ENCODE measurements at regions not wholly inside any gene's neighbourhood (a gene's known extent, or its start where the extent isn't known, plus 50 kb on each side); places are given as distances from the start of the nearest gene placed in this dataset.
"Not testable (repeated sequence)": the region's sequence is repeated elsewhere in the genome, so short reads cannot be mapped to it uniquely, and the experiment has no call there.

DNA sequence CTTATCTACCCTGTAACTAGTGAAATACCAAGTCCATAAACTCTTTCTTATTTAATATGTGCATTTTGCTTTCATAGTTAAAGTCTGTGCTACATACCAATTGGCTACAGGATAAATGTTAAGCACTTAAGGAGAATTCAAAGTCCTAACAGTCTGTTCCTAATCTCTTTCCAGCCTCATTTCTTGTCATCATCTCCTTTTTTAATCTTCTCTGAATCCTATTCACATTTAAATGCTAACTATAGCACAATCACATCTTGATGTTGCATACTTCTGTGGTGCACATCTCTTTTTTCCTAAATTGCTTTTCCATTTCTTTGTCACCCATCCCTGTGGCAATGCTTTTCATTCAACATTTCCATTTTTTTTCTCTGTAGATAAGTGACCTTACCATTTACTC lies 996.1 kb upstream of the TYRP1 start:
- Histone ChIP-seq H3K79me2 (ENCODE audit: low read depth) (no peaks in the 10 kb centered on the region), H3K4me3 (no peak overlapping the region), H2AFZ (no peak overlapping the region), H3K4me1 (replicated peaks; ENCODE audit: insufficient read depth) (no peaks in the 10 kb centered on the region), H4K20me1 (ENCODE audit: insufficient read depth) (no peaks in the 10 kb centered on the region), H3K4me2 (no peak overlapping the region), H3K27me3 (ENCODE audit: insufficient read depth, low read depth) (no peaks in the 10 kb centered on the region), H3K9me2 (ENCODE audit: insufficient read depth) (no peaks in the 10 kb centered on the region), H3K36me3 (ENCODE audit: low read depth) (no peaks in the 10 kb centered on the region), H3K9me3 (ENCODE audit: insufficient read depth, low read depth) (no peaks in the 10 kb centered on the region), H3K27ac (no peak overlapping the region), H3F3A (ENCODE audit: insufficient read depth, low read depth) (no peaks in the 10 kb centered on the region)
- TF ChIP-seq, protein P1, sequence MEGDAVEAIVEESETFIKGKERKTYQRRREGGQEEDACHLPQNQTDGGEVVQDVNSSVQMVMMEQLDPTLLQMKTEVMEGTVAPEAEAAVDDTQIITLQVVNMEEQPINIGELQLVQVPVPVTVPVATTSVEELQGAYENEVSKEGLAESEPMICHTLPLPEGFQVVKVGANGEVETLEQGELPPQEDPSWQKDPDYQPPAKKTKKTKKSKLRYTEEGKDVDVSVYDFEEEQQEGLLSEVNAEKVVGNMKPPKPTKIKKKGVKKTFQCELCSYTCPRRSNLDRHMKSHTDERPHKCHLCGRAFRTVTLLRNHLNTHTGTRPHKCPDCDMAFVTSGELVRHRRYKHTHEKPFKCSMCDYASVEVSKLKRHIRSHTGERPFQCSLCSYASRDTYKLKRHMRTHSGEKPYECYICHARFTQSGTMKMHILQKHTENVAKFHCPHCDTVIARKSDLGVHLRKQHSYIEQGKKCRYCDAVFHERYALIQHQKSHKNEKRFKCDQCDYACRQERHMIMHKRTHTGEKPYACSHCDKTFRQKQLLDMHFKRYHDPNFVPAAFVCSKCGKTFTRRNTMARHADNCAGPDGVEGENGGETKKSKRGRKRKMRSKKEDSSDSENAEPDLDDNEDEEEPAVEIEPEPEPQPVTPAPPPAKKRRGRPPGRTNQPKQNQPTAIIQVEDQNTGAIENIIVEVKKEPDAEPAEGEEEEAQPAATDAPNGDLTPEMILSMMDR (conservative IDR thresholded peaks at IDR 0.05) = no peak
- no peak for TF ChIP-seq EZH2 (IDR thresholded peaks at IDR 0.05; ENCODE audit: low read depth)
- BruUV-seq (replicated peaks) = no TSS peak
- no peak for DNase-seq
- intact Hi-C loops (cut with micrococcal nuclease; ENCODE audit: unreplicated experiment) = no loop called here
- POLR2A ChIA-PET (ENCODE audit: unreplicated experiment) = no interaction called here
- CTCF ChIA-PET = no interaction called here

DNA sequence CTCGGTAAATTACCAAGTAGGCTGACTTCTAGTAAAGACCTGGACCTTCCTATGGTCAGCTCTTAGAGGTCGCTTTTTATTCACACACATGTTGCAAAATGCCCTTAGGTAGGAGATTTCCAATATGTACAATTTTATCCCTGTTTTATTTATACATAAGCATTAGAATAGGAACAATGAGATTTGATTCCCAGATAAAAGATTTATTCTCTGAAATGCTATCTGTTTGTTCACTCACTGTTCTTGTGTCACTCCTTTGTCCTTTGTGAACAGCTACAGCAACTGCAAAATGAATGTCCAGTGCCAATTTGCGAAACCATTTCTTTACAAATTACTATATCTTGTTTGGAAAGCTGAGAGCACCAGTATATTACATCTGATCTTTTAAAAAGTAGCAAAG lies 991.5 kb upstream of the TYRP1 start:
- no peak overlapping the region for H3K27ac ChIP-seq
- no peak overlapping the region for H3K4me3 ChIP-seq
- H3K27me3 ChIP-seq (ENCODE audit: insufficient read depth, low read depth) = no peaks in the 10 kb centered on the region
- no peak overlapping the region for H3K4me2 ChIP-seq
- no peaks in the 10 kb centered on the region for H3K79me2 ChIP-seq (ENCODE audit: low read depth)
- intact Hi-C loops (cut with micrococcal nuclease; ENCODE audit: unreplicated experiment) = no loop called here
- H3K9me2 ChIP-seq (ENCODE audit: insufficient read depth) = no peaks in the 10 kb centered on the region
- H4K20me1 ChIP-seq (ENCODE audit: insufficient read depth) = no peaks in the 10 kb centered on the region
- no peaks in the 10 kb centered on the region for H3K9me3 ChIP-seq (ENCODE audit: insufficient read depth, low read depth)
- DNase-seq = no peak
- H3K4me1 ChIP-seq (replicated peaks; ENCODE audit: insufficient read depth) = no peaks in the 10 kb centered on the region
- TF ChIP-seq, protein P1 (conservative IDR thresholded peaks at IDR 0.05) = no peak
- no peak for TF ChIP-seq EZH2 (IDR thresholded peaks at IDR 0.05; ENCODE audit: low read depth)
- no peak overlapping the region for H2AFZ ChIP-seq
- no peaks in the 10 kb centered on the region for H3F3A ChIP-seq (ENCODE audit: insufficient read depth, low read depth)
- ChIA-PET CTCF (no interaction called here), POLR2A (ENCODE audit: unreplicated experiment) (no interaction called here)
- no peaks in the 10 kb centered on the region for H3K36me3 ChIP-seq (ENCODE audit: low read depth)
- no TSS peak for BruUV-seq (replicated peaks)

DNA sequence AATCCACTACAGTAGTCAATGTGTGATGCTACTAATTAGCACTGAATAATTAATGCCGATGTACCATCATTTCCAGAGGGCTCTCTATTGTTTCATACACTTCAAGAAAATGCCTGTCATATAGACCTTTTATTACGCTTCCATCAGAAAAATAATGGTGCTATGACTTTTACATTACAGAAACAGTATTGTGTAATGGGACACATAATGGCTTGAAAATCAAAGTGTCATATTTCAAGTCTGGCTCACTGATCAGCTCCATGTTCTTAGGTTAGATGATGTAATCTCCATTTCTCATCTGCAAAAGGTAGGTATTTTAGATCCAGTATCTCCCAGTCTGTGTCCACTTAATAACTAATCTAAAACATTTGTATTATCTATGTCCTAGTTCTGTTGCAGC lies 990.6 kb upstream of the TYRP1 start:
- Histone ChIP-seq H4K20me1 (ENCODE audit: insufficient read depth) (no peaks in the 10 kb centered on the region), H3K4me1 (replicated peaks; ENCODE audit: insufficient read depth) (no peaks in the 10 kb centered on the region), H3K4me2 (no peak overlapping the region), H3F3A (ENCODE audit: insufficient read depth, low read depth) (no peaks in the 10 kb centered on the region), H3K4me3 (no peak overlapping the region), H3K27me3 (ENCODE audit: insufficient read depth, low read depth) (no peaks in the 10 kb centered on the region), H3K9me3 (ENCODE audit: insufficient read depth, low read depth) (no peaks in the 10 kb centered on the region), H3K79me2 (ENCODE audit: low read depth) (no peaks in the 10 kb centered on the region), H3K9me2 (ENCODE audit: insufficient read depth) (no peaks in the 10 kb centered on the region), H3K27ac (no peak overlapping the region), H3K36me3 (ENCODE audit: low read depth) (no peaks in the 10 kb centered on the region), H2AFZ (no peak overlapping the region)
- ChIA-PET CTCF (no interaction called here), POLR2A (ENCODE audit: unreplicated experiment) (no interaction called here)
- intact Hi-C loops (cut with micrococcal nuclease; ENCODE audit: unreplicated experiment) = no loop called here
- DNase-seq = no peak
- no TSS peak for BruUV-seq (replicated peaks)
- TF ChIP-seq EZH2 (IDR thresholded peaks at IDR 0.05; ENCODE audit: low read depth) = no peak
- TF ChIP-seq, protein P1 (conservative IDR thresholded peaks at IDR 0.05) = no peak

DNA sequence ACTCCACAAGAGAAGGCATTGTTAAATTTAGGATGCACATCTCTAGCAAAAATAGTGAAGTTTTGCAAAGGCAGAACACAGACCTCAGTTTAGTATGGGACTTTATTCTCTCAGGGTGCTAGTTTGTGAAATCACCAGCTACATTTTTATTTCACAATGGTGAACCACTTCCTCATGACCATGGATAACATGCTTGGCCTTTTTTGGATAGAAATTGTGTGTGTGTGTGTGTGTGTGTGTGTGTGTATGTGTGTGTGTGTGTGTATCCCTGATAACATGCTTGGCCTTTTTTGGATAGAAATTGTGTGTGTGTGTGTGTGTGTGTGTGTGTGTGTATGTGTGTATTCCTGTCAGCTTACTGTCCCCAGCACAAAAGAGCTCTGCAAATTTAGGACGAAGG lies 989.0 kb upstream of the TYRP1 start:
- BruUV-seq (replicated peaks); H3K36me3 ChIP-seq (ENCODE audit: low read depth); intact Hi-C loops (cut with micrococcal nuclease; ENCODE audit: unreplicated experiment); H3K27me3 ChIP-seq (ENCODE audit: insufficient read depth, low read depth); H2AFZ ChIP-seq; H3K27ac ChIP-seq; H3K9me3 ChIP-seq (ENCODE audit: insufficient read depth, low read depth); H3K4me3 ChIP-seq; H3K9me2 ChIP-seq (ENCODE audit: insufficient read depth); H3K4me1 ChIP-seq (replicated peaks; ENCODE audit: insufficient read depth); POLR2A ChIA-PET (ENCODE audit: unreplicated experiment); H4K20me1 ChIP-seq (ENCODE audit: insufficient read depth); CTCF ChIA-PET; DNase-seq; H3F3A ChIP-seq (ENCODE audit: insufficient read depth, low read depth); H3K79me2 ChIP-seq (ENCODE audit: low read depth); H3K4me2 ChIP-seq: not testable (repeated sequence)

Measured in PC-9 (cell line).